A673 (cell line): ENCODE measurements at regions not wholly inside any gene's neighbourhood (a gene's known extent, or its start where the extent isn't known, plus 50 kb on each side); places are given as distances from the start of the nearest gene placed in this dataset.

ENCODE experiments used
- BruUV-seq: library from RNA; stranded (reverse); fragments of 400-500 nt; replicated peaks from 2 replicates; lab custom pipeline; 2021; lab: Mats Ljungman, UMichigan
- CTCF ChIA-PET: fragments of 300-600 bp; sonication (Branson Sonifier 250); formaldehyde crosslinking; loops from one replicate; lab custom pipeline; 2022; ENCODE audit warnings: antibody characterized with exemption; lab: Charles Lee
- POLR2A ChIA-PET: fragments of 300-600 bp; sonication (Branson Sonifier 250); formaldehyde crosslinking; loops from one replicate; lab custom pipeline; 2022; ENCODE audit warnings: antibody characterized with exemption; ENCODE audit not compliant: low non-redundant PET; lab: Charles Lee
- DNase-seq: peaks from one replicate; pipeline ENCODE4 v3.0.0-alpha.2; 2015; ENCODE audit warnings: low spot score
- H3K27ac ChIP-seq: fragments of 200-600 bp; sonication (generic); 2 replicates; pipeline ENCODE4 v1.5.1; 2016; ENCODE audit warnings: mixed run types, low read depth, mild to moderate bottlenecking, mixed read lengths, antibody characterized with exemption, low read length; ENCODE audit not compliant: poor library complexity, severe bottlenecking
- H3K27me3 ChIP-seq: fragments of 200-600 bp; sonication (generic); replicated peaks from 2 replicates; pipeline ENCODE4 v1.6.1; 2017; ENCODE audit warnings: mixed run types, low read depth, mild to moderate bottlenecking, mixed read lengths, antibody characterized with exemption, low read length; ENCODE audit not compliant: insufficient read depth, poor library complexity
- H3K36me3 ChIP-seq: fragments of 200-600 bp; sonication (generic); 2 replicates; pipeline ENCODE4 v1.6.1; 2016; ENCODE audit warnings: mixed run types, mild to moderate bottlenecking, mixed read lengths, antibody characterized with exemption, low read length; ENCODE audit not compliant: insufficient read depth, poor library complexity, severe bottlenecking
- H3K4me1 ChIP-seq: fragments of 200-600 bp; sonication (generic); 2 replicates; pipeline ENCODE4 v1.6.1; 2017; ENCODE audit warnings: mixed run types, mild to moderate bottlenecking, mixed read lengths, antibody characterized with exemption, low read length; ENCODE audit not compliant: insufficient read depth, poor library complexity, severe bottlenecking
- H3K4me3 ChIP-seq: fragments of 200-600 bp; sonication (generic); 2 replicates; pipeline ENCODE4 v1.5.1; 2016; ENCODE audit warnings: low read depth, mixed run types, mild to moderate bottlenecking, mixed read lengths, low read length; ENCODE audit not compliant: poor library complexity, severe bottlenecking
- H3K9me3 ChIP-seq: fragments of 200-600 bp; sonication (generic); 2 replicates; pipeline ENCODE4 v1.6.1; 2016; ENCODE audit warnings: mixed run types, low read depth, mild to moderate bottlenecking, mixed read lengths, antibody characterized with exemption, low read length; ENCODE audit not compliant: poor library complexity, severe bottlenecking
- EZH2 ChIP-seq: fragments of 200-600 bp; sonication (generic); IDR thresholded peaks from 2 replicates; pipeline ENCODE4 v1.6.1; 2017; ENCODE audit warnings: borderline replicate concordance, low read depth, mild to moderate bottlenecking, mixed read lengths, antibody characterized with exemption, low read length; ENCODE audit not compliant: poor library complexity, severe bottlenecking
- intact Hi-C: fragments of 100-400 bp; cut with micrococcal nuclease; formaldehyde crosslinking; loops from one replicate; pipeline ENCODE4 v1.10.0; 2022; ENCODE audit not compliant: unreplicated experiment
- TF ChIP-seq, protein P1 (sequence below): fragments of 300-800, 200-600 bp; sonication (generic); conservative IDR thresholded peaks from 2 replicates; pipeline ENCODE4 v1.5.1; 2017; ENCODE audit warnings: low read depth, mild to moderate bottlenecking, antibody characterized with exemption, low read length, moderate library complexity, mixed read lengths

DNA sequence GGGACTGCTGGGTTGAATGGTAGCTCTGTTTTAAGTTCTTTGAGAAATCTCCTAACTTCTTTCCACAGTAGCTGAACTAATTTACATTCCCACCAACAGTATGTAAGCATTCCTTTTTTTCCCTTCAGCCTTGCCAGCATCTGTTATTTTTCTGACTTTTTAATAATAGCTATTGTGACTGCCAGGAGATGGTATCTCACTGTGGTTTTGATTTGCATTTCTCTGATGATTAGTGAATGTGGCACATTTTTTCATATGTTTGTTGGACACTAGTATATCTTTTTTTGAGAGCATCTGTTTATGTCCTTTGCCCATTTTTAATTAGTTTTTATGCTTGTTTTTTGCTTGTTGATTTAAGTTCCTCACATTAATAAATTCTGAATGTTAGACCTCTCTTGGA is 990.8 kb downstream of the GATA3 start:
- no peak for TF ChIP-seq EZH2
- TF ChIP-seq, protein P1, sequence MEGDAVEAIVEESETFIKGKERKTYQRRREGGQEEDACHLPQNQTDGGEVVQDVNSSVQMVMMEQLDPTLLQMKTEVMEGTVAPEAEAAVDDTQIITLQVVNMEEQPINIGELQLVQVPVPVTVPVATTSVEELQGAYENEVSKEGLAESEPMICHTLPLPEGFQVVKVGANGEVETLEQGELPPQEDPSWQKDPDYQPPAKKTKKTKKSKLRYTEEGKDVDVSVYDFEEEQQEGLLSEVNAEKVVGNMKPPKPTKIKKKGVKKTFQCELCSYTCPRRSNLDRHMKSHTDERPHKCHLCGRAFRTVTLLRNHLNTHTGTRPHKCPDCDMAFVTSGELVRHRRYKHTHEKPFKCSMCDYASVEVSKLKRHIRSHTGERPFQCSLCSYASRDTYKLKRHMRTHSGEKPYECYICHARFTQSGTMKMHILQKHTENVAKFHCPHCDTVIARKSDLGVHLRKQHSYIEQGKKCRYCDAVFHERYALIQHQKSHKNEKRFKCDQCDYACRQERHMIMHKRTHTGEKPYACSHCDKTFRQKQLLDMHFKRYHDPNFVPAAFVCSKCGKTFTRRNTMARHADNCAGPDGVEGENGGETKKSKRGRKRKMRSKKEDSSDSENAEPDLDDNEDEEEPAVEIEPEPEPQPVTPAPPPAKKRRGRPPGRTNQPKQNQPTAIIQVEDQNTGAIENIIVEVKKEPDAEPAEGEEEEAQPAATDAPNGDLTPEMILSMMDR: no peak
- ChIA-PET POLR2A (no interaction called here), CTCF (no interaction called here)
- H3K4me1 ChIP-seq: no peaks in the 10 kb centered on the region
- H3K4me3 ChIP-seq: no peak overlapping the region
- no peaks in the 10 kb centered on the region for H3K27me3 ChIP-seq
- H3K9me3 ChIP-seq: peaks cover 7% of the 10 kb centered on the region
- intact Hi-C loops: no loop called here
- no peak overlapping the region for H3K27ac ChIP-seq
- DNase-seq: no peak
- H3K36me3 ChIP-seq: no peaks in the 10 kb centered on the region
- BruUV-seq: no TSS peak

GRCh38 chr10:9051328-9051974 is 997.0 kb downstream of the GATA3 start:
- no peak for DNase-seq
- Histone ChIP-seq H3K27ac (no peak overlapping the region), H3K27me3 (no peaks in the 10 kb centered on the region), H3K9me3 (peaks cover 7% of the 10 kb centered on the region), H3K4me1 (no peaks in the 10 kb centered on the region), H3K4me3 (no peak overlapping the region), H3K36me3 (no peaks in the 10 kb centered on the region)
- ChIA-PET CTCF (no interaction called here), POLR2A (no interaction called here)
- intact Hi-C loops: no loop called here
- TF ChIP-seq EZH2: no peak
- TF ChIP-seq, protein P1: no peak
- no TSS peak for BruUV-seq

DNA sequence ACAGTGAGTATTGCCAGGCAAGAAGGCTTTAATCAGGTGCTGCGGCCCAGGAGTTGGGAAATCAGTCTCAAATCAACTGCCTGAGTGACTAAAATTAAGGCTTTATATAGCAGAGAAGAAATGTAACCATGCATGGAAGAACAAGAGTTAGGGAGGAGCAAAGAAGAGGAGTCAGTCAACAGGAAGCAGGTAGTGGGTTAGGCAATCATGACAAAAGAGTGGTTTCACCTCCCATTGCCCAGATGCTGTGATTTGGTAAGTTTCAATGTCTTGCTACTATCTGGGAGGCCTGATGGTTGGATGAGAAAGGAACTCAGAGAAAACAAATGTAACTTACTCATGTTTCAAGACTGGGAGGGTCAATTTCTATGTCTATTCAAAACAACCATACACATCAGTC is 998.3 kb downstream of the GATA3 start:
- BruUV-seq: no TSS peak
- no peak for DNase-seq
- TF ChIP-seq, protein P1: no peak
- TF ChIP-seq EZH2: no peak
- no peak overlapping the region for H3K27ac ChIP-seq
- peaks cover 7% of the 10 kb centered on the region for H3K9me3 ChIP-seq
- POLR2A ChIA-PET: no interaction called here
- CTCF ChIA-PET: no interaction called here
- H3K36me3 ChIP-seq: no peaks in the 10 kb centered on the region
- intact Hi-C loops: no loop called here
- H3K27me3 ChIP-seq: no peaks in the 10 kb centered on the region
- H3K4me3 ChIP-seq: no peak overlapping the region
- no peaks in the 10 kb centered on the region for H3K4me1 ChIP-seq
